ENCODE measurements at regions not wholly inside any gene's neighbourhood (a gene's known extent, or its start where the extent isn't known, plus 50 kb on each side); places are given as distances from the start of the nearest gene placed in this dataset.
"Not testable (repeated sequence)": the region's sequence is repeated elsewhere in the genome, so short reads cannot be mapped to it uniquely, and the experiment has no call there.

DNA sequence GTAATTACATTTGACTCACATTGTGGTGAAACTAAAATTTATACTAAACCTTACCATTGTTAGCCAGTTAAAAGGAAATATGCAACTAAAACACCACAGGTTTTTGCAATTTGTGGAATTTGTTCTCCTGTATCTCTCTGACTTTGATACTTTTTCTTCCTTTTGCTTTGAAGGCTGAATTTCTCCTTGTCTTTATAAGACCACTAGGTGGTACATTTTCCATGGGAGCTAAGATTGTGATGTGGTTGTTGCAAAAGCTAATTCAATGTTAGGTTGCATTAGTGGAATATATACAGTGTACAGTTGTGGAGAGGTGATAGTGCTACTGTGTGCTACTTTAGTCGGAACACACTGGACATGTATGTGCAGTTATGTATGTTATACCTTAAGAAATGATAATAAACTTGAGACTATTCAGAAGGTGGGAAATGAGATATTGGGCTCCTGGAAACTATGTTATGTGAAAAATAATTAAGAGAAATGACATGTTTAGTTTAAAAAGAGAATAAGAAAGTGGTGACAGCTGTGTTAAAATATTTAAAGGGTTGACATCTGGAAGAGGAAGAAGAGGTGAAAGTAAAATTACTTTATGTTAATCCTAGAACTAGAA, 70.3 kb downstream of the ARL9 start:
- BruUV-seq (replicated peaks), result no TSS peak
- Mint-ChIP-seq H3K27me3 (ENCODE audit: unreplicated experiment) (no peaks in the 10 kb centered on the region), H3K4me3 (ENCODE audit: low read depth, unreplicated experiment) (no peak overlapping the region), H3K4me1 (ENCODE audit: low read depth, unreplicated experiment) (no peaks in the 10 kb centered on the region), H3K9me3 (ENCODE audit: low read depth, unreplicated experiment) (no peaks in the 10 kb centered on the region), H3K36me3 (ENCODE audit: insufficient read depth, unreplicated experiment) (no peaks in the 10 kb centered on the region), H3K27ac (ENCODE audit: unreplicated experiment) (no peak overlapping the region)
- DNase-seq, result no peak
- CTCF ChIA-PET, result interaction anchor here (0.6 to 1.3 kb wide), 2 partner anchors 224 to 226 kb away, joined by 4 to 9 read pairs; no protein-coding TSS in a partner anchor
- TF ChIP-seq, protein P1, sequence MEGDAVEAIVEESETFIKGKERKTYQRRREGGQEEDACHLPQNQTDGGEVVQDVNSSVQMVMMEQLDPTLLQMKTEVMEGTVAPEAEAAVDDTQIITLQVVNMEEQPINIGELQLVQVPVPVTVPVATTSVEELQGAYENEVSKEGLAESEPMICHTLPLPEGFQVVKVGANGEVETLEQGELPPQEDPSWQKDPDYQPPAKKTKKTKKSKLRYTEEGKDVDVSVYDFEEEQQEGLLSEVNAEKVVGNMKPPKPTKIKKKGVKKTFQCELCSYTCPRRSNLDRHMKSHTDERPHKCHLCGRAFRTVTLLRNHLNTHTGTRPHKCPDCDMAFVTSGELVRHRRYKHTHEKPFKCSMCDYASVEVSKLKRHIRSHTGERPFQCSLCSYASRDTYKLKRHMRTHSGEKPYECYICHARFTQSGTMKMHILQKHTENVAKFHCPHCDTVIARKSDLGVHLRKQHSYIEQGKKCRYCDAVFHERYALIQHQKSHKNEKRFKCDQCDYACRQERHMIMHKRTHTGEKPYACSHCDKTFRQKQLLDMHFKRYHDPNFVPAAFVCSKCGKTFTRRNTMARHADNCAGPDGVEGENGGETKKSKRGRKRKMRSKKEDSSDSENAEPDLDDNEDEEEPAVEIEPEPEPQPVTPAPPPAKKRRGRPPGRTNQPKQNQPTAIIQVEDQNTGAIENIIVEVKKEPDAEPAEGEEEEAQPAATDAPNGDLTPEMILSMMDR (IDR thresholded peaks at IDR 0.05; ENCODE audit: unreplicated experiment), result no peak
- intact Hi-C loops (cut with micrococcal nuclease; ENCODE audit: unreplicated experiment), result loop anchor here (1.0 kb wide), 1 partner anchor 224 kb away; no protein-coding TSS in a partner anchor

DNA sequence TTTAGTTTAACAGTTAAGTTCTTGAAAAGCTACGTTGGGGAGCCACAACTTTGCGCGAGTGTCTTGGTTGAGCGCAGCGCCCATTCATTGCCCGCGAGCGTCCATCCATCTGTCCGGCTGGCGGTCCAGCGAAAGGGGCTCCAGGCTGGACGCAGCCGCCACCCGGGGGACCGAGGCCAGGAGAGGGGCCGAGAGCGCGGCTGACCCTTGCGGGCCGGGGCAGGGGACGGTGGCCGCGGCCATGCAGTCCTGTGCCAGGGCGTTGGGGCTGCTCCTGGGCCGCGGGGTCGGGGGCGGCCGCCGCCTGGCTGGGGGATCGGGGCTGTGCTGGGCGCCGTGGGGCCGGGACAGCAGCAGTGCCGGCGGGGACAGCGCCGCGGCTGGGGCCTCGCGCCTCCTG, 86.8 kb downstream of the ARL9 start:
- CTCF ChIA-PET; H3K27ac Mint-ChIP-seq (ENCODE audit: unreplicated experiment); BruUV-seq (replicated peaks); intact Hi-C loops (cut with micrococcal nuclease; ENCODE audit: unreplicated experiment); H3K4me3 Mint-ChIP-seq (ENCODE audit: low read depth, unreplicated experiment); H3K4me1 Mint-ChIP-seq (ENCODE audit: low read depth, unreplicated experiment); H3K36me3 Mint-ChIP-seq (ENCODE audit: insufficient read depth, unreplicated experiment); DNase-seq; H3K27me3 Mint-ChIP-seq (ENCODE audit: unreplicated experiment); H3K9me3 Mint-ChIP-seq (ENCODE audit: low read depth, unreplicated experiment): not testable (repeated sequence)

Measured in Calu3 (cell line).